ENCODE measurements at regions not wholly inside any gene's neighbourhood (a gene's known extent, or its start where the extent isn't known, plus 50 kb on each side); places are given as distances from the start of the nearest gene placed in this dataset.

DNA sequence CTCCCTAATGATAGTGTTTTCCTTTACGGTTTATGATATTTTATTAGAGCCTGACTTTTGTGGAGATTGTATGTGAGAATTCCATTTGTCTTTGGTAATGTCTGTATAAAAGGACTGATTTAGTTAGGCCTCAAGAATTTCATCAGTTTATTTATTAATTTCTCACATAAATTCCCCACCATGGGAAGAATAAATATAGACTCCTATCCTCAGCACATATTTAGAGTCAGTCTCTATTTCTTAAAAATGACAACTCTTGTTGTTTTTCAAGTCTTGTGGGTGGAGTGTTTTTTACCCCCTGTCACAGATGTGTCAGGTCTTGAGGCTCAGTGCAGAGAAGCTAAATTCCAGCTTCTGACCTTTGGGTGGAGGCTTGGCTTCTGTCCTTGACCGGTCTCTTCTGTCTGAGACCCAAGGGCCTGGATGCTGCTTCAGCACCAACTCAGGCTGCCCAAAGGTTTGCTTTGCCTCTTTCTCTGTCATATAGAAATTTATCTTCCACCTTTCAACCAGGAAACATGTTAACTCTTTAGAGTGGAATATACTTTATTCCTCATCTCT is 117.3 kb upstream of the INHBA start:
- Histone ChIP-seq H3K27ac (no peak overlapping the region), H3K27me3 (no peaks in the 10 kb centered on the region), H3K4me1 (peaks cover 3% of the 10 kb centered on the region), H3K9me3 (no peaks in the 10 kb centered on the region), H3K36me3 (ENCODE audit: low read depth, missing control alignments) (no peaks in the 10 kb centered on the region), H3K4me3 (no peak overlapping the region)
- WGBS, 2 donors = 76 to 87% methylated on average over 2 of the region's 2 CpGs
- DNase-seq = no peak
- intact Hi-C loops (cut with DNase I; ENCODE audit: low total_unique reads) = no loop called here
- TF ChIP-seq, protein P1, sequence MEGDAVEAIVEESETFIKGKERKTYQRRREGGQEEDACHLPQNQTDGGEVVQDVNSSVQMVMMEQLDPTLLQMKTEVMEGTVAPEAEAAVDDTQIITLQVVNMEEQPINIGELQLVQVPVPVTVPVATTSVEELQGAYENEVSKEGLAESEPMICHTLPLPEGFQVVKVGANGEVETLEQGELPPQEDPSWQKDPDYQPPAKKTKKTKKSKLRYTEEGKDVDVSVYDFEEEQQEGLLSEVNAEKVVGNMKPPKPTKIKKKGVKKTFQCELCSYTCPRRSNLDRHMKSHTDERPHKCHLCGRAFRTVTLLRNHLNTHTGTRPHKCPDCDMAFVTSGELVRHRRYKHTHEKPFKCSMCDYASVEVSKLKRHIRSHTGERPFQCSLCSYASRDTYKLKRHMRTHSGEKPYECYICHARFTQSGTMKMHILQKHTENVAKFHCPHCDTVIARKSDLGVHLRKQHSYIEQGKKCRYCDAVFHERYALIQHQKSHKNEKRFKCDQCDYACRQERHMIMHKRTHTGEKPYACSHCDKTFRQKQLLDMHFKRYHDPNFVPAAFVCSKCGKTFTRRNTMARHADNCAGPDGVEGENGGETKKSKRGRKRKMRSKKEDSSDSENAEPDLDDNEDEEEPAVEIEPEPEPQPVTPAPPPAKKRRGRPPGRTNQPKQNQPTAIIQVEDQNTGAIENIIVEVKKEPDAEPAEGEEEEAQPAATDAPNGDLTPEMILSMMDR (IDR thresholded peaks at IDR 0.05) = no peak
- no peak for TF ChIP-seq POLR2A (IDR thresholded peaks at IDR 0.05)

GRCh38 chr7:41819645-41820044 is 116.8 kb upstream of the INHBA start:
- TF ChIP-seq, protein P1 (IDR thresholded peaks at IDR 0.05) = no peak
- no peak for TF ChIP-seq POLR2A (IDR thresholded peaks at IDR 0.05)
- peaks cover 3% of the 10 kb centered on the region for H3K4me1 ChIP-seq
- no peaks in the 10 kb centered on the region for H3K27me3 ChIP-seq
- intact Hi-C loops (cut with DNase I; ENCODE audit: low total_unique reads) = no loop called here
- H3K4me3 ChIP-seq = no peak overlapping the region
- no peaks in the 10 kb centered on the region for H3K36me3 ChIP-seq (ENCODE audit: low read depth, missing control alignments)
- no peak for DNase-seq
- WGBS, 2 donors = 96 to 100% methylated on average over 1 of the region's 1 CpG
- no peaks in the 10 kb centered on the region for H3K9me3 ChIP-seq
- H3K27ac ChIP-seq = no peak overlapping the region

GRCh38 chr7:41818765-41819398 is 116.0 kb upstream of the INHBA start:
- Histone ChIP-seq H3K4me1 (peaks cover 3% of the 10 kb centered on the region), H3K9me3 (no peaks in the 10 kb centered on the region), H3K36me3 (ENCODE audit: low read depth, missing control alignments) (no peaks in the 10 kb centered on the region), H3K27ac (no peak overlapping the region), H3K27me3 (no peaks in the 10 kb centered on the region), H3K4me3 (no peak overlapping the region)
- no peak for DNase-seq
- TF ChIP-seq, protein P1 (IDR thresholded peaks at IDR 0.05) = no peak
- no peak for TF ChIP-seq POLR2A (IDR thresholded peaks at IDR 0.05)
- intact Hi-C loops (cut with DNase I; ENCODE audit: low total_unique reads) = no loop called here
- WGBS, 2 donors = 88 to 95% methylated on average over 1 of the region's 1 CpG

DNA sequence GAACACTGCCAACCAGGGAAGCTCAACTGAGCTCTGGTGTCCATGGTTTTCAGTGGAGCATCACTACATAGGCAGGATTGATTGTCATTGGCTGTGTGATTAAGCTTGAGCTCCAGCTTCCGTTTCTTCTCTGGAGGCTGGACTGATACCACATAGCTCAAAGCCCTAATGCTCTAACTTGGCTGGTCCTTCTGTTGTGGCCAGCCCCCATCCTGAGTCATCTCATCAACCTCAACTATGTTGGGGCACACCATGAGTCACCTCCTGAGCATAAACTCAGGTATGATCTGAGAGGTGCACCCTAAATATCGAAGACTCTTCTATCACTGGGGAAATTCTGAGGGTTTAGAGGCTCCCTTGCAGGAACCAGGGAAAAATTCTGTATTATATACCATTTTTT is 114.5 kb upstream of the INHBA start:
- TF ChIP-seq, protein P1 (IDR thresholded peaks at IDR 0.05) = no peak
- no peak for TF ChIP-seq POLR2A (IDR thresholded peaks at IDR 0.05)
- Histone ChIP-seq H3K4me1 (no peaks in the 10 kb centered on the region), H3K36me3 (ENCODE audit: low read depth, missing control alignments) (no peaks in the 10 kb centered on the region), H3K27ac (no peak overlapping the region), H3K9me3 (no peaks in the 10 kb centered on the region), H3K27me3 (no peaks in the 10 kb centered on the region), H3K4me3 (no peak overlapping the region)
- WGBS, 2 donors = 85 to 86% methylated on average over 2 of the region's 2 CpGs
- intact Hi-C loops (cut with DNase I; ENCODE audit: low total_unique reads) = no loop called here
- no peak for DNase-seq

GRCh38 chr7:41816111-41816510 is 113.2 kb upstream of the INHBA start:
- H3K4me1 ChIP-seq = no peaks in the 10 kb centered on the region
- H3K9me3 ChIP-seq = no peaks in the 10 kb centered on the region
- H3K36me3 ChIP-seq (ENCODE audit: low read depth, missing control alignments) = no peaks in the 10 kb centered on the region
- no peak for DNase-seq
- no peak overlapping the region for H3K4me3 ChIP-seq
- WGBS, 2 donors = 67 to 87% methylated on average over 4 of the region's 4 CpGs
- intact Hi-C loops (cut with DNase I; ENCODE audit: low total_unique reads) = no loop called here
- TF ChIP-seq, protein P1 (IDR thresholded peaks at IDR 0.05) = no peak
- TF ChIP-seq POLR2A (IDR thresholded peaks at IDR 0.05) = no peak
- no peak overlapping the region for H3K27ac ChIP-seq
- H3K27me3 ChIP-seq = no peaks in the 10 kb centered on the region
